ENCODE measurements at regions not wholly inside any gene's neighbourhood (a gene's known extent, or its start where the extent isn't known, plus 50 kb on each side); places are given as distances from the start of the nearest gene placed in this dataset.

DNA sequence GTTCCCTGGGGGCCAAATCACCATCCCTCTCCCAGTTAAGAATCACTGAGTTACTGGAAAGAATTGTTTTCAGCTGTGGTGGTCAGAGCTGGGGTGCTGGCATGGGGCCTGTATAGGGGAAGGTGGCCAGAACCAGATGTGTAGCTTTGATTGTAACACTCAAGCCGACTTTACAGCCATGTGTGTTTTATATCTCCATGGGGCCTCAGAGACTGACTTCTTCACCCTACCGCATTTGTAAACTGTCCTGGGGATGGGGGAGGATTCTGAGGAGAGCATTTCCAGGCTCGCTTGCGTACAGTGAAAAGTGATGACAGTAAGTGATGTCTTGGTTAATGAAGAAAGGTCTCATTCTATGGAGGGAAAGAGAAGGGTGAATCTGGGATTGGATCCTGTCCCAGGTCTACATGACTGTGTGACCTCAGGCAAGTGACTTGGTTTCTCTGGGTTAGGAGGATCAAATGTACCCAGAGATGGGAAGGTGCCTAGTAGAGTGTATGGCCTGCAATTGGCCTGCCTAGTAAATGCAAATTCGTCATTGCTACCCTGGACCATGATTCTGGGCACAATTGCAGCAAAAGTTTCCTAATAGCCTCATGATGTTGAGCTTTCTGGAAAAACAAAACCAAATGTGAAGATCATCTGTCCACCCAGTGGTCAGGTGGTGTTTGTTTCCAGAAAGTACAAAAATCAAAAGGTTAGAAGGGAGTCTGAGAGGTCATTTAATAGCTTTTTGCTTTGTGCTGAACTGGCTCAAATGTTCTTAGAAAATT, 49.7 kb upstream of the RCC2 start:
- no peak for DNase-seq (ENCODE audit: low spot score in 2 of 2)
- in situ Hi-C loops (cut with MboI; ENCODE audit: low sequenced_read_pairs), result loop anchor here (5.0 kb wide), 1 partner anchor 67 kb away; no protein-coding TSS in a partner anchor
- H3K4me1 ChIP-seq, result peaks cover 2% of the 10 kb centered on the region; the same call in 1 of the 2 replicates
- no peaks in the 10 kb centered on the region for H3K36me3 ChIP-seq (replicated peaks)
- no peaks in the 10 kb centered on the region for H3K9me3 ChIP-seq
- no peaks in the 10 kb centered on the region for H3K27me3 ChIP-seq (ENCODE audit: low read depth)
- H3K4me3 ChIP-seq, result no peak overlapping the region

All from HAP-1 (cell line).